HepG2 (cell line): ENCODE measurements at regions not wholly inside any gene's neighbourhood (a gene's known extent, or its start where the extent isn't known, plus 50 kb on each side); places are given as distances from the start of the nearest gene placed in this dataset.

Experiments used
- ELF4 ChIP-seq: sonication (generic); formaldehyde crosslinking; IDR thresholded peaks from 2 replicates; pipeline ENCODE4 v1.5.0; 2020; ENCODE audit warnings: missing genetic modification reagents, mild to moderate bottlenecking, moderate library complexity, borderline replicate concordance
- ESRRA ChIP-seq: sonication (generic); formaldehyde crosslinking; IDR thresholded peaks from 2 replicates; pipeline ENCODE4 v1.5.1; 2020; ENCODE audit warnings: mild to moderate bottlenecking, low read depth, missing genetic modification reagents
- HOXA9 ChIP-seq: sonication (generic); formaldehyde crosslinking; IDR thresholded peaks from 2 replicates; pipeline ENCODE4 v1.8.1; 2022; ENCODE audit warnings: missing genetic modification reagents, mild to moderate bottlenecking, moderate library complexity, borderline replicate concordance
- MEIS2 ChIP-seq: sonication (generic); formaldehyde crosslinking; IDR thresholded peaks from 2 replicates; pipeline ENCODE4 v1.9.0; 2021; ENCODE audit warnings: mild to moderate bottlenecking, missing genetic modification reagents
- NFKBIZ ChIP-seq: IDR thresholded peaks from 2 replicates; pipeline ENCODE4 v1.6.1; 2018; ENCODE audit warnings: missing genetic modification reagents, missing compliant biosample characterization
- NONO ChIP-seq, 2 experiments: fragments of 450-650 bp in 1 of 2; sonication (generic) in 1 of 2; formaldehyde crosslinking in 1 of 2; IDR thresholded peaks in 1 of 2; conservative IDR thresholded peaks in 1 of 2; 2 replicates each; pipeline versions ENCODE4 v1.6.1 to v1.8.0; 2017 to 2022; ENCODE audit warnings: mild to moderate bottlenecking in 1 of 2, missing genetic modification reagents in 1 of 2, moderate library complexity in 1 of 2
- ZBTB1 ChIP-seq: sonication (generic); formaldehyde crosslinking; IDR thresholded peaks from 2 replicates; pipeline ENCODE4 v1.4.0; 2020; ENCODE audit warnings: missing genetic modification reagents, borderline replicate concordance
- ZBTB40 ChIP-seq, 2 experiments: fragments of 450-650 bp in 1 of 2; sonication (generic) in 1 of 2; formaldehyde crosslinking in 1 of 2; IDR thresholded peaks; 2 replicates each; pipeline versions ENCODE4 v1.6.1 to v1.8.0; 2016 to 2022; ENCODE audit warnings: antibody characterized with exemption in 1 of 2, mild to moderate bottlenecking in 1 of 2, missing genetic modification reagents in 1 of 2

- no peak for TF ChIP-seq MEIS2
- no peak for TF ChIP-seq ZBTB40 (IDR thresholded peaks at IDR 0.05)
- no peak for TF ChIP-seq ZBTB40 (CRISPR knock-in tag; IDR thresholded peaks at IDR 0.05)
- TF ChIP-seq ELF4 (CRISPR knock-in tag), result no peak
- no peak for TF ChIP-seq NONO (IDR thresholded peaks at IDR 0.05)
- TF ChIP-seq NONO (CRISPR knock-in tag; conservative IDR thresholded peaks at IDR 0.05), result no peak
- TF ChIP-seq HOXA9 (CRISPR knock-in tag), result no peak
- no peak for TF ChIP-seq ESRRA (CRISPR knock-in tag)
- no peak for TF ChIP-seq ZBTB1 (CRISPR knock-in tag)
- TF ChIP-seq NFKBIZ (CRISPR knock-in tag), result no peak
Measured at GRCh38 chr11:105244160-105244825, 104.7 kb upstream of the CARD18 start.
